Epidermal melanocyte (primary cell): ENCODE measurements at regions not wholly inside any gene's neighbourhood (a gene's known extent, or its start where the extent isn't known, plus 50 kb on each side); places are given as distances from the start of the nearest gene placed in this dataset.

Experiments used
- DNase-seq: peaks from one replicate; pipeline ENCODE4 v3.0.0; 2011; ENCODE audit warnings: low spot score; ENCODE audit not compliant: insufficient read length

DNA sequence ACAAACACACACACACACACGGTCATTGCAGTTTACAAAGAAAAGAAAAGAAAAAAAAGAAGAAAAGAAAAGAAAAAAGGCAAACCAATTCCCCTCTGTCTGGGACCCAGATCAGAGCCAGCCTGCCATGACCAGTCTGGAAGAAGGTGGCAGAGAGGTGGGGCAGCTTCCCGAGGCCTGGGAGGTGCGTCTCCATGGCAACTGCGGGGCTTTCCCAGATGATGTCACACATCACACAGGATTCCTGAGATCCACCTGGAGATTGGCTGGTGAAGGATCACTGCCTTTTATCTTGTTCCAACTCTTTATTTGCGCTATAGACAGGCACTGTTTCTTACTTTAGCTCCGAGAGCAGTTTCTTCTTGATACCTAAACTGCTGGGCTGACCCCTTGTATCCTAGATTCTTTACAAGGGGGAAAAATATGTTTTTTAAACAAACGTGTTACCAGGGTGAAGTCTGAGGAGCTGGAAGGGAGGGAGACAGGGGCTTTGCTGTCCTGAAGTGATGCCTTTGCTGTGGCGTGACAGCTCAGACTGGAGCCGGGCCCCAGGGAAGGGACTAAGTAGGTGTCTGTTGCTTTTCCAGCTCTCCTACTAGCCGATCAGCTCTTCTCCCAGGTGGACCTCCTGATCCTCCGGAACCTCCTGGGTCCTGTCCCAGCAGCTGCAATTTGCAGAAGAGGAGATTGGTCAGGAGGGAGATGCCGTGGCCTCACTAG is 298.5 kb downstream of the KLF6 start:
- no peak for DNase-seq

GRCh38 chr10:3485057-3485686 is 299.8 kb downstream of the KLF6 start:
- no peak for DNase-seq

DNA sequence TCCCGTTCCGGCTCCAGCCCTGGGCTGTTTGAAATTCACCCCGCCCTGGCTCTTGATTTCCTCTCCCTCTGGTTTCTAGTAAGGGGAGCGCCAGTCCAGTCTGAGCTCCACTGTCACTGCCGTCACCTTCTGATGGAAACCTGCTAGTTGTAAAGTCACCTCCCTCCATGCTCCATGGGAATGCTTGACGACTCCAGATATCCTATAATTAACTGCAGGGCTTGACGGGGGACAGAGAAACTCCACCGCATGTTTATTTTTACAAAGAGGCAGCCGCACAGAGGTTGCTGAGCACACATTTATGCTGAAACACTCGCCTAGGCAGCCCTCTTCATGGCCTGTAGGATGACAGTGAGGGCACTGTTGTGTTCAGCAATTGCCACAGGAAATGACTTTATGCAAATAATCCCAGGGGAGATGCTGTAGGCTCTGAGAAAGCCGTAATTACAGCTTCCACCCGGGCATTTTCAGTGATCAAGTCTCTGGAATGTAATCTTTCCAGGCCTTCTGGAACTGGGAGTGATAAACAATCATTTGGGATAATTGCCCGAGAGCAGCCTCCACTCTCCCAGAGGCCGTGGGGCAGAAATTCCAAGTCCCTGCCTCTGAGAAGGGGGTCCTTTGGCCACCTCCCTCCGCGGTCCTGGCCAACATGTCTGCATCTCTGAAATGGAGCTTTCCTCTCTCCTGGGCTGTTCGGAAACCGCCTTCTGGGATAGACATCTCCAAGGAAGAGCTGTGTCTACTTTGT is 300.5 kb downstream of the KLF6 start:
- DNase-seq = no peak

- DNase-seq = no peak
Measured at GRCh38 chr10:3482200-3482993, 302.6 kb downstream of the KLF6 start.

- DNase-seq = no peak
Measured at GRCh38 chr10:3481496-3481895, 303.5 kb downstream of the KLF6 start.

DNA sequence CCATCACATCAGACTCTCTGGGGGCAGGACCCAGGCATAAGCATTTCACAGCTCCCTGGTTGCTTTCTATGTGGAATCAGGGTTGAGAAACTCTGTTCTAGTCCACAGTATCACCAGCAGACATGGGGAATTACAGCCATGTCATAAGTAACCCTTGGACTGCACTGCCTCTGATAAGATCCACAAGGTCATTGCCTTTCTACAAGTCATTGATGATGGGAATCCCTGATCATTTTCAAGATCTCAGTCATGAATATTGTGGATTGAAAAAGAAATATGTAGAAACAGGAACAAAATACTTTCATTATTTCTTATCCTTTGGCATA is 304.1 kb downstream of the KLF6 start:
- no peak for DNase-seq

- DNase-seq = no peak
Measured at GRCh38 chr10:3480281-3480989, 304.6 kb downstream of the KLF6 start.

- DNase-seq = no peak
Measured at GRCh38 chr10:3478632-3479240, 306.2 kb upstream of the PITRM1 start.

GRCh38 chr10:3478153-3478552 is 305.6 kb upstream of the PITRM1 start:
- no peak for DNase-seq

DNA sequence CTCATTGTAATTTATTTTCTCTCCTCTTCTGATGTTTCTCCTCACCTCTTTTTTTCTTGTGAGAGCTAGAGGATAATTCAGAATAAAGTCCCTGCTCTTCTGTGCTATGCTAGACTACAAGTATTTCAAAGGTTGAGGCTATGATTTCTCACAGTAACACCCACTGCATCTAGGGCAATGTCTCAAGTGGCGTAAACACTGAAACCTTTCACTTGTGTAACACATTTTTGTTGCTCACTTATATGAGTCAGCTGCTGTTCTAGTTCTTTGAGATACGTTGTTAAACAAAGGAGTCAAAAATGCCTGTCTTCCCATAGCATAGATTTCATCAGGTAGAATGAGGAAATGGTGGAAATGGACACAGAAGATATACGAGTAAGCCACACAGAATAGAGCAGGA is 305.1 kb upstream of the PITRM1 start:
- no peak for DNase-seq

DNA sequence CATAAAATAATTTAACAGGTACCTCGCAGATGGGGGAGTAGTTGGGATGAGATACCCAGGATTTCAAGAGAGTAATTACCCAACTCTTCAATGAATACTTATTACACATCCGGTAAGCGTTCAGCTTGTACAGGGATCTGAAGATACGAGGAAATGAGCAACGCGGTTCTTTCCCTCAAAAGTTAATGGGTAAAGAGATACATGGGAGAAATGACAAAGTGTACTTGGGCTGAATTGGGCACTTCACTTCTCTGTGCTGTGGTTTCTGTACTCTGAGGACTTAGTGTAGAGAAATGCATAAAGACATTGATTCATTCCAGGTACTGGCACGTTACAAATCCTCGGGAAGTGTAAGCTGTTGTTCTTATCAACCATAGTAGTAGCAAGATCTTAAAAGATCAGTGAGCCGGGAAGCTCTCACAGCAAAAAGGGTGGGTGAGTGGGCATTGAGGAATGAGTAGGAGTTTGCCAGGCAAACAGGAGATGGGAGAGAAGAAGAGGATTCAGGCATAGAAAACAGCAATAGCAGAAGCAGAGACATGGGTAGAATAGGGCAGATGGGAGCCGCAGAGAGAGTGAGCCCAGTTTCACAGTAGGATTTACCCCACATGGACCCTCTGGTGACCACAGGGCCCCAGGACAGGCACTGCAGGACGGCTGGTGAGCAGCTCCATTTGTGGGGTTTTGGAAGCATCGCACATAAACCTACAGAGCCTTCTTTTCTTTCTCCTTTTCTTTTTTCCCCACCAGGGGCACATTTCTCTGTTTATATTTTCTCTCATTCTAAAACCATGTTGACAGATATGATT is 304.3 kb upstream of the PITRM1 start:
- no peak for DNase-seq

GRCh38 chr10:3476186-3476585 is 303.6 kb upstream of the PITRM1 start:
- DNase-seq = no peak

DNA sequence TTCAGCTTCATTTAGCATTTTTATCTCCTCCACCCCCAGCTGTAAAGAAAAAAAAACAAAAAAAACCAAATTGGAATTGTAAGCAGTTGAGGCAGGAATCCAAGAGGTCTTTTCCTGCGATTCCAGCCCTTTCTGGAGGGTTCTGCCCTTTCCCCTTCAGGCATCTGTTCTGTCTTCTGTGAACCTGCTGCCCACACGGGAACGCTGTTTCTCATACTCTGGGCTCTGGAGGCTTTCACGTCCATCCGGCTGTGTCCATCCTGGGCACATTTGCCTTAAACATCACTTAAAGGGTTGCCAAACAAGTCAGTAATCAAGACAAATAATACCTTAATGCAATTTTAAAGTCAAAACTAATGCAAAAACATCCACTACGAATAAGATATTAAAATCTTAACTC is 302.8 kb upstream of the PITRM1 start:
- no peak for DNase-seq

GRCh38 chr10:3474266-3474665 is 301.7 kb upstream of the PITRM1 start:
- DNase-seq = no peak

DNA sequence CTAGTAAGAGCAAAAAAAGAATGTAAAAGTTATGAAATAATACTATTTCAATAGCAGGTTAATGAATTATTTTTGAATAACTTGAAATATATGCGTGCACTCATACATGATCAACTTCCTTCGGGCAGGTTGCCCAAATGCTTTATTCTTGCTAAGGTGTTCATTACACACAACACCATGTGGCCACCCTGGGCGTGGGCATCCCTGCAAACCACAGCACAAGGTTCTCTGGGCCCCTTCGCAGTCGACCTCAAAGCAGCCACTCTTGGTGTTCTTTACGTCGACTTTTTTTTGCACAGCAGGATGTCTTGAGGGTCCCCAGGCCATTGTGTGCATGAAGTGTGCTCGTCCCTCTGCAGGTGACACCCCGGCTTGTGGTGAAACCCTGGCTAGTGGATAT is 300.7 kb upstream of the PITRM1 start:
- no peak for DNase-seq

DNA sequence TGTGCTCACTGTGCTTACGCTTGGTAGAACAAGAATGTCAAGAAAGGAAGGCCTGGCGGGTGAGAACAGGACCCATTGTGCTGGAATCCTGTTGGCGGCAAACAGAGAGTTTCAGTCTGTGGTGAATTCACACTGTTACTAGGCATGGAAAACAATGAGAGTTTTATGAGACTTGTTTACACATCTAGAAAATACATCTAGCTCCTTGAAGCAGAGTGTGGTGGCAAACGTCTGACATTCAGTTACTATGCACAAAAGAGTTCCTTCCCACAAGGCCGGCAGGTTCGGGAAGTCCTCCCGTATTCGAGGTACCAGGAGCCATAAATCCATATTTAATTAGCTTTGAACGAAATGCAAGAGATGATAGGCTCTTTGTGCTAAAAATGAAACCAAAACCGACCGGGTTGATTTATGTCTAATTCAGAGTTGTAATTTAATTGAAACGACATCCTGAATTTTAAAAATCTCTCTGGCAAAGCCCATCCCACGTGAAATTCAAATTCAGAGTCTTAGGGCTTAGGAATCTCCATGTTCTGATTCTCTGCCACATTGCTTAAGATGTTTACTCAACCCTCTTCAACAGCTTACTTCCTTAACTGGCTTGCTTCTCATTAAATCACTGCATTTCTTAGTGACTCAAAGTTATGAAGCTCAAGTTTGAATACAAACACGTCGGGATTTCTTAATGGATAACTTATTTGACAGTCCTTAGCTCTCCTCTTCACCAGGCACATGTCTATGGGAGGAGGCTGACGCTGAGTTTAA is 299.9 kb upstream of the PITRM1 start:
- DNase-seq = no peak

GRCh38 chr10:3471927-3472286 is 299.3 kb upstream of the PITRM1 start:
- DNase-seq = no peak

- DNase-seq = no peak
Measured at GRCh38 chr10:3471472-3471871, 298.9 kb upstream of the PITRM1 start.

- DNase-seq = no peak
Measured at GRCh38 chr10:3470191-3470590, 297.6 kb upstream of the PITRM1 start.
